Stimulated activated CD4-positive, alpha-beta T cell treated with anti-CD3 and anti-CD28 coated beads, Interleukin-4, amount 100 ng/mL, for 1 hour (primary cell): ENCODE measurements at regions not wholly inside any gene's neighbourhood (a gene's known extent, or its start where the extent isn't known, plus 50 kb on each side); places are given as distances from the start of the nearest gene placed in this dataset.

Source experiments
- DNase-seq: peaks from one replicate; pipeline ENCODE4 v3.0.0-alpha.2; 2020

- DNase-seq, result no peak
These were observed 335.3 kb downstream of the GLRX3 start for GRCh38 chr10:130471486-130471885.

GRCh38 chr10:130472236-130472635, 336.0 kb downstream of the GLRX3 start:
- DNase-seq, result no peak

- no peak for DNase-seq
These were observed 338.4 kb downstream of the GLRX3 start for GRCh38 chr10:130474591-130474990.

GRCh38 chr10:130477360-130477759, 341.2 kb downstream of the GLRX3 start:
- DNase-seq, result no peak

- DNase-seq, result no peak
These were observed 343.0 kb downstream of the GLRX3 start for GRCh38 chr10:130479146-130479545.

GRCh38 chr10:130479926-130480325, 343.7 kb downstream of the GLRX3 start:
- no peak for DNase-seq

- DNase-seq, result no peak
These were observed 344.3 kb downstream of the GLRX3 start for GRCh38 chr10:130480491-130480890.

DNA sequence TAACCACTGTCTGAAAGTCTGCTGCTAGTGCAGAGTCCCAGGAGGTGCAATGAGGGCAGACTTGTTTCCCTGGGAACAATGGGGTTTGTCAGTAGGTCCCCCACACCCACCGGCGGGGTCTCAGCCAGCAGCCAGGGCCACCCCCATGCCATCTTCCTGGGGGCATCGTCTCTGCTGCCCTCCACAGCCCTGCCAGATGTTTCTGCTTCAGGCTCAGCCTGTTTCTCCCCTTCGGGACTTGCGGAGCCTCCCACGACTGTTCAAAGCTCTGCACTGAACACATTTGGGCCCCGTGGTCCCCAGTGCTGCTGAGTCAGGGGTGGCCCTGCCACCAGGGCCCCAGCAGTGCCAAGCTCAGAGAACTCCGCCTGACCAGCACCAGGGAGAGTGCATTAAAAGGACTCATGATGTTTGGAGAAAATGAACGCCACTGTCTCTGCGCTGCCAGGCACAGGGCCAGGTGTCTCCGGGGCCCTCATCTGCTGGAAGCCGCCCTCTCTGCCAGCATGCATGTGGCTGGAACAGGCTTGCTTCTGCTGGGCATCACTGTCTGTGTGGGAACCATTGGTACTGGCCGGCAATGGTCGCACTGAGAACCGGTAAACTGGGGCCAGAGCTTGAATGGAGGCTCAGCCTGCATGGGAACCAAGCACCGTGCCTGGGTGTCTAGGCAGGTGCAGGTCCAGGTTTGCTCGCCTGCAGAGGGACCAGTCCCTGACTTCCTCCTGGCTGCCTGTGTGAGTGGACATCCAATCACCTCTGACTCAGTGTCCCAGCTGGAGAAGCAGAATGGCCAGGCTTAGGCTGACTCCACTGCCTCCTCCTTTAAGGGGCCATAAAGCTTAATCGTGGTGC, 345.1 kb downstream of the GLRX3 start:
- no peak for DNase-seq

DNA sequence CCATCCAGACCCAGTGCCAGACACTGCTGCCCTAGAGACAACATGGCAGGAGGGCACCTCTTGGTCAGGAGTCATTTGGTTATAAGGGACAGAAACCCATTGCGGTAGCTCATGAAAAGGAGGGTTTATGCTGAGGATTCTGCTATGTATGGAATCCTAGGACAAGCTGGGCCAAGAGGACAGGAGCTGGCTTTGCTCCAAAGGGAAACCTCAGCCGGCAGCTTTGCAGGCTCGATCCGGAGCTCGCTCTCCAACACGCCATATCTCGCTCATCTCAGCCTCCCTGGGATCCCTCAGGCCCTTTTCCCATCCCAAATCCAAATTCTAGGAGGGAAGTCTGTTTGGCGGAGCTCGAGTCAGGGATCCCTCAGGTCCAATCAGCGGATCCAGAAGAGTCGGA, 345.7 kb downstream of the GLRX3 start:
- DNase-seq, result no peak

DNA sequence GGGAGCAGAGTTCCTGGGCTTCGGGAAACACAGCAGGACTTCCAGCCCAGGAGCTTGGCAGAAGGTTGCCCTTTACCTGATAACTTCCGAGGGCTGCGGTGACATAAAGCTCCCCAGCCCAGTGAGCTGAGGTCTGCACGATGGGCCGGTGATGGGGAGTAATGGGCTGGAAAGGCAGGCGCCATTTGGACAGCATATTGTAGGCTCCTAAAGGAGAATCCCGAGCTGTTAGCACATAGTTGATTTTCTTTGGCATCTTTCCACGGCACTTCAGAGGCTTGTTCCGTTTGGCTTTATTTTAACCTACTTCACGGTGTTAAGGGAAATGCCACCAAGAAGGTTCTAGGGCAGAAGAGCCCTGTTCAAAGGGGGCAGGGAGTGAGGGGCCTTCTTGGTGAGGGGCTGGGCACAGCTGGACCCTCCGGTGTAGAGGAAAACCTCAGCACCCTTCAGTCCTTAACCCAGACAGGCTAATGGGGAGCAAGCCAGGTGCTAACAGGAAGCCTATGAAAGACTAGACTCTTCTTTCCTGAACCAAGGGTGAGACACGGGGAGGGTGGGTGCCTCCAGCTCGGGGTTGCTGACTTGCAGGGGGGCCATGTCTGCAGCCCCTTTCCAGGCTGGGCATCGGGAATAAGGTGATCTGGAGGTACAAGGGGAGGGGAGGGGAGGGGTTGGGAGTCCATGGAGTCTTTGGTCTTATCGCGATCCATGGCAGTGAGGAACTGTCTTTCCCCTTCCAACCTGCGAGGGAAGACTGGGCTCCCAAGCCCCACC, 347.7 kb downstream of the GLRX3 start:
- DNase-seq, result no peak

DNA sequence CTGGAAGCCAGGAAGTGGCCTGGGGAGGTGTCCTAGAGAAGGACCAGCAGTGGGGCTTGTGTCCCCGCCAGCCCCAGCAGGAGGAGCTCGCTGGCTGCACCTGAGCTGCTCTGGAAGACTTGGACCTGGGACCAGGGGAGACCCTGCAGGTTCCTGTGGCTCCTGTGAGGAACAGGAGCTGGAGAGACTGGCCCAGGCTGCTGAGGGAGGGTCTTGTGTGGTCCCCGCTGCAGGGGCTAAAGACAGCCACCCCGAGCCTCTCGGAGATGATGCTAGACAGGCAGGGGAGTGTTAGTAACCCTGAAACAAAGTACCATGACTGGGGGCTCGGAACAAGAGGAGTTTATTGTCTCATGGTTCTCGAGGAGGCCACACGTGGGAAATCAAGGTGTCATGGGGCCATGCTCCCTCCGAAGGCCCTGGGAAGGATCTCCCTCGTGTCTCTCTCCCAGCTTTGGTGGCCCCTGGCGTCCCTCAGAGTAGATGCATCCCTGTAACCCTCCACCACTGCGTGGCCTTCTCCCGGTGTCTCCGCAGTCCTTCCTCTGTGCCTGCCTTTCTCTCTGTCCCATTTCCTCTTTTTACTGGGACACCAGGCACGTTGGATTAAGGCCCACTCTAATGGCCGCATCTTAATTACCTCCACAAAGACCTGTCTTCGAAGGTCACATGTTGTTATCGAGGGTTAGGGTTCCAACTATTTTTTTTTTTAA, 348.4 kb downstream of the GLRX3 start:
- DNase-seq, result no peak

- DNase-seq, result no peak
These were observed 349.2 kb downstream of the GLRX3 start for GRCh38 chr10:130485236-130485957.

GRCh38 chr10:130485958-130486895, 350.0 kb downstream of the GLRX3 start:
- no peak for DNase-seq

- no peak for DNase-seq
These were observed 350.7 kb downstream of the GLRX3 start for GRCh38 chr10:130486906-130487305.

GRCh38 chr10:130487566-130487965, 351.4 kb downstream of the GLRX3 start:
- no peak for DNase-seq

DNA sequence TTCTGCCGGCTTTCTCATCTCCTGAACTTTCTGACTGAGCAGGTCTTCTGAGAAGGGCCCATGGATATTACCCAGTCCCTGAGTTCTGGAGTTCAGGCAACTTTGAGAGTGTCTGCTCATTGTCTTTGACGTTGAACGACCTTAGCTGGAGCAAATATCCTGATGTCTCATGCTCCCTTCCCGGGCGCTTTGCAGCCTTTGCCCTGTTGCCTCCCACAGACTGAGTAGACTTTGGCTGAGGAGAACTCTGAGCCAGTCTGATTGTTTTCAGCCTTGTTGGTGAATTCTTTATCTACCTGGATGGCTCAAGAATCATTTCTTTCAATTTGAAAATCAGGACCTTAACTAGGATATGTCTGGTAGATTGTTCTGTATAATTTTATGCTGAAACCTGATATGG, 353.7 kb downstream of the GLRX3 start:
- no peak for DNase-seq

- DNase-seq, result no peak
These were observed 355.0 kb downstream of the GLRX3 start for GRCh38 chr10:130491011-130491692.

- DNase-seq, result no peak
These were observed 355.5 kb downstream of the GLRX3 start for GRCh38 chr10:130491693-130492050.

- no peak for DNase-seq
These were observed 356.2 kb downstream of the GLRX3 start for GRCh38 chr10:130492266-130492934.

DNA sequence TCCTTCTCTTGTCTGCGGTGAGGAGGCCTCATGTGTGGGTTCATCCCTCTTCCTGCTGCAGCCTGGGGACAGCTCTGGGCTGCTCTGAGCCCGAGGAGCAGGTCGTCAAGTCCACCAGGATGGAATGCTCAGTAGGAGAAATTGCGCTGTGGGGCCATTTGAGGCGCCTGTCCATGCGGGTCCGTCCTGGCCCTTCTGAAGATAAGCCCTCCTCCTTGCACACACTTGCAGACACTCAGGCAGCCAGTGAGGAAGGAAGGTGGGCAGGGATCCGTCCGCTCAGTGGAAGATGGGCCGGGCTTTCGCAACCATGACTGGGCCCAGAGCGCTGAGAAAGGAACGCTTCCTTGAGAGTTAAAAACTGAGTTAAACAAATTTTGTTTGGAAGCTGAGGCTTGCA, 356.8 kb downstream of the GLRX3 start:
- no peak for DNase-seq
